Smooth muscle cell (in vitro differentiated cells): ENCODE measurements at regions not wholly inside any gene's neighbourhood (a gene's known extent, or its start where the extent isn't known, plus 50 kb on each side); places are given as distances from the start of the nearest gene placed in this dataset.

Experiments used
- DNase-seq: peaks from one replicate; lab custom pipeline; 2025; ENCODE audit not compliant: unreplicated experiment; lab: John Stamatoyannopoulos, UW
- H2AFZ ChIP-seq: fragments of 200-600 bp; sonication (generic); 2 replicates; pipeline ENCODE4 v1.6.0; 2016; ENCODE audit warnings: antibody characterized with exemption, low read depth, mild to moderate bottlenecking
- H3F3A ChIP-seq: fragments of 200-600 bp; sonication (generic); 2 replicates; pipeline ENCODE4 v1.6.0; 2017; ENCODE audit warnings: antibody characterized with exemption, low read depth
- H3K27ac ChIP-seq: fragments of 200-600 bp; sonication (generic); 2 replicates; pipeline ENCODE4 v1.5.1; 2016; ENCODE audit warnings: low read depth, mild to moderate bottlenecking
- H3K27me3 ChIP-seq: fragments of 200-600 bp; sonication (generic); 2 replicates; pipeline ENCODE4 v1.6.1; 2016; ENCODE audit warnings: low read depth, mild to moderate bottlenecking
- H3K36me3 ChIP-seq: fragments of 200-600 bp; sonication (generic); 2 replicates; pipeline ENCODE4 v1.5.1; 2016; ENCODE audit warnings: low read depth
- H3K4me1 ChIP-seq: fragments of 200-600 bp; sonication (generic); 2 replicates; pipeline ENCODE4 v1.5.1; 2016; ENCODE audit warnings: low read depth
- H3K4me2 ChIP-seq: fragments of 200-600 bp; sonication (generic); 2 replicates; pipeline ENCODE4 v1.6.0; 2016; ENCODE audit warnings: mild to moderate bottlenecking
- H3K4me3 ChIP-seq: fragments of 200-600 bp; sonication (generic); 2 replicates; pipeline ENCODE4 v1.5.1; 2016; ENCODE audit warnings: mild to moderate bottlenecking
- H3K79me2 ChIP-seq: fragments of 200-600 bp; sonication (generic); 2 replicates; pipeline ENCODE4 v1.6.0; 2016; ENCODE audit warnings: low read depth, mild to moderate bottlenecking
- H3K9ac ChIP-seq: fragments of 200-600 bp; sonication (generic); 2 replicates; pipeline ENCODE4 v1.6.0; 2016; ENCODE audit warnings: low read depth
- H3K9me3 ChIP-seq: fragments of 200-600 bp; sonication (generic); replicated peaks from 2 replicates; pipeline ENCODE4 v1.5.1; 2016; ENCODE audit warnings: low read depth
- H4K20me1 ChIP-seq: fragments of 200-600 bp; sonication (generic); 2 replicates; pipeline ENCODE4 v1.6.0; 2016; ENCODE audit warnings: low read depth
- CTCF ChIP-seq: fragments of 200-600 bp; sonication (generic); IDR thresholded peaks from 2 replicates; pipeline ENCODE4 v1.5.1; 2017; ENCODE audit warnings: borderline replicate concordance, mild to moderate bottlenecking, antibody characterized with exemption; ENCODE audit not compliant: insufficient read depth, poor library complexity, severe bottlenecking
- WGBS: methylation state at CpG from one replicate; pipeline ENCODE4 v1.1.7; 2016; ENCODE audit warnings: low lambda C conversion rate; 5-methylcytosine and 5-hydroxymethylcytosine counted together

- no peak for TF ChIP-seq CTCF
- DNase-seq, result no peak
Observed at GRCh38 chr6:167684276-167685104, 142.2 kb upstream of the AFDN start.

GRCh38 chr6:167685654-167686053 lies 141.1 kb upstream of the AFDN start:
- Histone ChIP-seq H2AFZ (no peak overlapping the region), H3F3A (no peaks in the 10 kb centered on the region), H3K9ac (no peak overlapping the region), H3K4me2 (no peak overlapping the region), H3K4me1 (no peaks in the 10 kb centered on the region), H3K36me3 (no peaks in the 10 kb centered on the region), H4K20me1 (no peaks in the 10 kb centered on the region), H3K4me3 (no peak overlapping the region), H3K27ac (no peak overlapping the region), H3K9me3 (no peaks in the 10 kb centered on the region), H3K27me3 (no peaks in the 10 kb centered on the region), H3K79me2 (no peaks in the 10 kb centered on the region)
- 95% methylated on average over 8 of the region's 10 CpGs for WGBS
- no peak for TF ChIP-seq CTCF
- no peak for DNase-seq

More at GRCh38 chr6:167684276-167685104, 142.2 kb upstream of the AFDN start:
- H3F3A ChIP-seq, result no peaks in the 10 kb centered on the region
- no peaks in the 10 kb centered on the region for H3K79me2 ChIP-seq
- no peaks in the 10 kb centered on the region for H3K27me3 ChIP-seq
- H3K4me2 ChIP-seq, result no peak overlapping the region
- 86% methylated on average over 14 of the region's 14 CpGs for WGBS
- no peak overlapping the region for H3K4me3 ChIP-seq
- H4K20me1 ChIP-seq, result no peaks in the 10 kb centered on the region
- no peak overlapping the region for H2AFZ ChIP-seq
- H3K4me1 ChIP-seq, result peaks cover 5% of the 10 kb centered on the region
- H3K27ac ChIP-seq, result no peak overlapping the region
- H3K36me3 ChIP-seq, result no peaks in the 10 kb centered on the region
- H3K9me3 ChIP-seq, result no peaks in the 10 kb centered on the region
- no peak overlapping the region for H3K9ac ChIP-seq

- Histone ChIP-seq H2AFZ (no peak overlapping the region), H3K4me3 (no peak overlapping the region), H3K27me3 (no peaks in the 10 kb centered on the region), H3K27ac (no peak overlapping the region), H3K9ac (no peak overlapping the region), H3K9me3 (no peaks in the 10 kb centered on the region), H3K36me3 (no peaks in the 10 kb centered on the region), H3F3A (no peaks in the 10 kb centered on the region), H4K20me1 (no peaks in the 10 kb centered on the region), H3K4me2 (no peak overlapping the region), H3K79me2 (no peaks in the 10 kb centered on the region), H3K4me1 (no peaks in the 10 kb centered on the region)
- TF ChIP-seq CTCF, result no peak
- 78% methylated on average over 7 of the region's 7 CpGs for WGBS
- no peak for DNase-seq
Observed at GRCh38 chr6:167686204-167686893, 140.4 kb upstream of the AFDN start.
